HG02852 (cell line): ENCODE measurements at regions not wholly inside any gene's neighbourhood (a gene's known extent, or its start where the extent isn't known, plus 50 kb on each side); places are given as distances from the start of the nearest gene placed in this dataset.

Experiments
- ATAC-seq: cut with Tn5 transposase; IDR thresholded peaks from one replicate; pipeline ENCODE4 v1.9.1; 2021; ENCODE audit warnings: mild to moderate bottlenecking, moderate library complexity; ENCODE audit not compliant: unreplicated experiment

DNA sequence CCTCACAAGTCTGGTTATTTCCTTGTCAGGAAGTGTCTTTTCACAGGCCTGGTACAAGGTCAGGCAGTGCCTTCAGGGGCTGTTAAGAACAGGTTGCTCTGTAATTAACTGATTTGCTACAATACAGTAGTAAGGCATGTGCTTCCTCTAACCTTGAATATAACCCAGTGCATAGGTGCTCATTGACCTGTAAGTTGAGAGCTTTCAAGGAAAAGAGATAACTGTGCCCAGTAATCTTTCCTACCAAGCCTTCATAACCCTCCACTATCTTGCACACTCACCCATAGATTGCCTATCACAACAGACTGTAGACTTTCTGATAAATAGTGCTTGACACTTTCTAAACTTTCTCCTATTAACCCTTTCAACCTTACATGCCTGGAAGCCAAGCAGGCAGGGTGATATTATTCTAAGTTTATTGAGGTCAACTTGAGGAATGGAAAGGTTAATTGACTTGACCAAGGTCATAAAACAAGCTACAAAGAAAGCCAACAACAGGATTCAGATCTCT is 148.1 kb downstream of the PPARGC1A start:
- ATAC-seq, result no peak

- no peak for ATAC-seq
Measured at GRCh38 chr4:23737571-23737970, 152.3 kb downstream of the PPARGC1A start.

DNA sequence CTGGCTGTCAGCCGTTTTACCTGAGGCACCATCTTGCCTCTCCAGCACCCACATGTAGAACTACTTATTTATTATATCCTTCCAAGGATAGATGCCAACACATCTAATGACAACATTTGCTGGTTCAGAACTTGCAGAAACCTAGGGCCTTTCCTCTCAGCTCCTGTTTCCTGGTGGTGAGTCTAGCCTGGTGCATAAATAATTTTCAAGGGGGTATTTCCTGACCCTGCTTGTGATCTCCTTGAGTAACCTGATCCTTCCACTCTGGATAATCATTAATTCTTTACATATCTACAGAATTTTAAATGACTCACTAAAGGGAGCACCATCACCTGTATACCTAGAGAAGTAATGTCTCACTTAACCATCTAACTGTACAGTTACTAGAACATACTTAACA is 153.4 kb downstream of the PPARGC1A start:
- no peak for ATAC-seq

DNA sequence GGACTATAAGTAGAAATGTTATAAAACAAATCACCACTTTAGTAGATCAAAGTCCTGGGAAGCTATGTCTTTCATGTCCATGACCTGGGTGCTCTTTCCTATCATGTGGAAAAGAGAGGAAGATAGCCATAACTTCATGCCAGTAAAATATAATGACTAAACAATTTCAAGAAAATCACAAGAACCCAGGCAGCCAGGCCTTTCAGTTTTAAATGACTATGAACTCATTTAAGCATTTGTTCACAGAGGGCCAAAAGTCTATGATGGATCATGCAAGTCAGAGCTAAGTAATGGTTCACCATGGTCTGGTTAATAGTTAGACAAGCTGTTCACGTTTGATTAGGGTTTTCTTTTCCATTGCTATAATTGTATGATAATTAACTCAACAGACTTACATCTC is 155.8 kb downstream of the PPARGC1A start:
- ATAC-seq, result no peak

GRCh38 chr4:23733476-23733875 is 156.4 kb downstream of the PPARGC1A start:
- ATAC-seq, result no peak

GRCh38 chr4:23730998-23731397 is 158.8 kb downstream of the PPARGC1A start:
- no peak for ATAC-seq

- no peak for ATAC-seq
Measured at GRCh38 chr4:23728971-23729370, 160.9 kb downstream of the PPARGC1A start.

GRCh38 chr4:23728393-23728792 is 161.5 kb downstream of the PPARGC1A start:
- no peak for ATAC-seq

DNA sequence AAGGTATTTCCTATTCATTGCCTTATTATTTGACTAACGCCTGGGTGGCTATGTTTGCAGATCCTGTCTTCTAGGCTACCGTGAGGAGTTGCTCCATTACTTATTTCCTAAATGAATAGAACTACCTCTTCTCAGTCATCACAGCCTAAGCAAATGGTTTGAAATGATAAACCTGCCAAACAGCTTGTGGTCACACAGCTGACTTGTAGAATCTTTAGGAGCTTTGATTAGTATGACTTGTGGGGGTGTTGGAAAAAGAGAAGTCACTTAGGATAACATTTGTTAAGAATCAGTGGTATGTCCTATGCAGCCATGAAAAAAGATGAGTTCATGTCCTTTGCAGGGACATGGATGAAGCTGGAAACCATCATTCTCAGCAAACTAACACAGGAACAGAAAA is 169.3 kb downstream of the PPARGC1A start:
- ATAC-seq, result no peak

- no peak for ATAC-seq
Measured at GRCh38 chr4:23718435-23718834, 171.4 kb downstream of the PPARGC1A start.

- ATAC-seq, result no peak
Measured at GRCh38 chr4:23717528-23718248, 172.2 kb downstream of the PPARGC1A start.

DNA sequence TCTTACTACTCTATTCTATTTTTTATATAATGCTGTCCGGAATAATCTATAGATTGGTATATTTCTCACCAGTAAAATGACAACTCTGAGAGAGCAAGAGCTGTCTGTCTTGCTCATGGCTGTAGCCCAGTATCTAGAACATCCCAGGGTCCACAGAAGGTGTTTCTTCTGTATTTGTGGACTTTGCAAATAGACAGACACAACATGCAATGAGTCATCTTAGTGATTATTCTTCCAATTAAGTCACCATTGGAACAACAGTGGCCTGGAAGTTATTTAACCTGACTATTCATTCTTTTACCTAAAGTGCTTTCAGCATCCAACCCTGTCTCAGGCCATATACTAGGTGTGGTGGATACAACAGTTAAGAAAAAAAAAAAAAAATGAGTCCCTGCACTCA is 179.5 kb downstream of the PPARGC1A start:
- ATAC-seq, result no peak

DNA sequence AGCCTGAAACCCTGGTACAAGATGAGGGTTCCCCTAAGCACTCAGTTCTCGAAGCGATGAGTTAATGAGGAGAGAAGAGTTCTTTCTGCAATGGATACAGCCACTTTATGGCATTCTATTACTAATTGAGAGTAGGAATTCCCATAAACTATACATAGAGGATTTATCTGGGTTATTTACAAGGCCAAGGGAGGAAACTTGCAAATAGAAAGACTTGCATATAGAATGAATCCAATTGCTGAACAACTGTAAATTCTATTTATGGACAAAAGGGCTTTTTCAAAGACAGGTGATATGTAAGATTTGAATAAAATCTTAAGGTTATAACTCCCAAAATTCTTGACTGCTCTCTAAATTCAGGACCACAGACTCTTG is 182.2 kb downstream of the PPARGC1A start:
- ATAC-seq, result no peak

- ATAC-seq, result no peak
Measured at GRCh38 chr4:23706972-23707651, 182.7 kb downstream of the PPARGC1A start.

DNA sequence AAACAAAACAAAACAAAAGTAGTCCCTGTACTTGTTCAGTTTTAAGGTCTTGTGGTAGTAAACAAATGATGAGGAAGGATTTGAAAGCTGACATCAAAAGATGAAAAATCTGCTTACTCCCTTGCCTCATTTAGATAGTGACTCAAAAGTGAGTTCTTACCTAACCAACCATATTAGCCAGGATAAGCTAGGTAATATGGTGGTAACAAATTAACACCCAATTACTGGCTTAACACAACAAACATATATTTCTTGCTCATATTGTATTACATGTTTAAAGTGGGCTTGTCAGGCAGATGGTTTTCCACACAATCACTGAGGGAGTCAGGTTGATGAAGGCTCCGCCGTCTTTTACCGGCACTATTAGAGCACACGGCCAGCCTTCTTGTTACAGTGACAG is 189.7 kb downstream of the PPARGC1A start:
- ATAC-seq, result no peak

DNA sequence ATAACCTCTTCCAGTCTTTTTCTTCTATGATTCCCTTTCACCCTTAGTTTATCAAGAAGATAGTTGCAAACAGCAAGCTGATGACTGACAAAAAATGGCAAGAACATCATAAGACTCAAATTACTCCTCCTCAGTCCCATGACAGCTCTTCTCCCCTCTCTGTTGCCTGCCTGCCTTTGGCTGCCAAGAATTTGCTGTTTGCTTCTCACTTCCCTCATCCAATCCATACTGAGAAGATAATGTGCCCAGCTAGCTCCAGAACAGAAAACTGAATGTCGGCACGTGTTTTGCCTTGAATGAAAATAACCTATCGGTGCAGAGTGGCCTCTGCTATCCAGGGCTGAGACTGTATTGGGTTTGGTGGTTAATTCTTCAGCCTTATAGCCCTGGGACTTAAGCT is 192.1 kb downstream of the PPARGC1A start:
- no peak for ATAC-seq

DNA sequence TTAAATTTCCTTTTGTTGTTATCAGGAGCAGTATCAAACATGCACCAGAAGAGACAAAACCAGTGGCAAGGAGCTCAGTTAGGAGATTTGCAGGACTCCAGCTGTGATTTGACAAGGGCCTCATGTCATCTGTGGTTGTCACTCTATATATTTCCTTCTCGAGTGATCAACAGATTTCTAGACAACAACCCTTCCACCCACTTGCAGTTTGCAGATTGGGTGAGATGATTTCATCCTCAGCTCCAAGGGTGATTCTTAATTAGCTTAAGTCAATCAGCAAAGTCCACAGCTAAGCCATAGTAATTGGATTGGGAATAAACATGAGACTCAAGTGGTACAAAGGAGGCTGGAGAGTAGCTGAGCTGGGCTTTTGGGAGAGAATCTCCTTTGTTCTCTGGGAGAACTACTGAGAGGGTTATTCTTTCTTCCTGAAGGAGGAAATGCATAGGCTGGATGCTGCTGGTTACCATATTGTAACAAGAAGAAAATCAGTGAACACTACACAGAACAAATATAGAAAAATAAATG is 192.8 kb downstream of the PPARGC1A start:
- ATAC-seq, result no peak

GRCh38 chr4:23686169-23686897 is 203.5 kb downstream of the PPARGC1A start:
- no peak for ATAC-seq

- ATAC-seq, result no peak
Measured at GRCh38 chr4:23685471-23685870, 204.4 kb downstream of the PPARGC1A start.

GRCh38 chr4:23680671-23681518 is 209.0 kb downstream of the PPARGC1A start:
- ATAC-seq, result no peak

GRCh38 chr4:23674694-23675093 is 215.2 kb downstream of the PPARGC1A start:
- ATAC-seq, result no peak
